Mucosa of descending colon (tissue), 3 donors: ENCODE measurements at regions not wholly inside any gene's neighbourhood (a gene's known extent, or its start where the extent isn't known, plus 50 kb on each side); places are given as distances from the start of the nearest gene placed in this dataset.
"Not testable (repeated sequence)": the region's sequence is repeated elsewhere in the genome, so short reads cannot be mapped to it uniquely, and the experiment has no call there.

Experiments
- ATAC-seq: fragments of 200-7000 bp; cut with Tn5 transposase; one replicate; pipeline ENCODE4 v1.9.1; 2020; ENCODE audit warnings: mild to moderate bottlenecking, moderate library complexity
- DNase-seq, 3 donors: peaks; one replicate each; pipeline ENCODE4 v3.0.0-alpha.2; 2020
- H3K36me3 ChIP-seq: fragments of 200-600 bp; one replicate; pipeline ENCODE4 v1.8.0; 2021; ENCODE audit warnings: low read depth, mild to moderate bottlenecking
- H3K4me1 ChIP-seq: fragments of 200-600 bp; one replicate; pipeline ENCODE4 v1.8.0; 2021; ENCODE audit warnings: low read depth, mild to moderate bottlenecking
- H3K4me3 ChIP-seq: fragments of 200-600 bp; one replicate; pipeline ENCODE4 v1.8.0; 2021; ENCODE audit warnings: mild to moderate bottlenecking
- H3K9me3 ChIP-seq: fragments of 200-600 bp; one replicate; pipeline ENCODE4 v1.8.0; 2021; ENCODE audit warnings: mild to moderate bottlenecking
- CTCF ChIP-seq: fragments of 200-600 bp; IDR thresholded peaks from one replicate; pipeline ENCODE4 v1.8.0; 2022; ENCODE audit warnings: antibody characterized with exemption, mild to moderate bottlenecking
- intact Hi-C, 2 donors: fragments of 100-400 bp; cut with DNase I in 1 of 2; cut with micrococcal nuclease in 1 of 2; formaldehyde crosslinking; loops; one replicate each; pipeline versions ENCODE4 v1.11.0 to v1.11.1; 2022; cut with DNase I, micrococcal nuclease
- donor health status: DM: no; HTN: no; CAD: no; lungs with moderate emphysema.
- donor health status: DM: no; HTN: no; CAD: no.
- donor health status: DM: no; HTN: yes; CAD: no.

DNA sequence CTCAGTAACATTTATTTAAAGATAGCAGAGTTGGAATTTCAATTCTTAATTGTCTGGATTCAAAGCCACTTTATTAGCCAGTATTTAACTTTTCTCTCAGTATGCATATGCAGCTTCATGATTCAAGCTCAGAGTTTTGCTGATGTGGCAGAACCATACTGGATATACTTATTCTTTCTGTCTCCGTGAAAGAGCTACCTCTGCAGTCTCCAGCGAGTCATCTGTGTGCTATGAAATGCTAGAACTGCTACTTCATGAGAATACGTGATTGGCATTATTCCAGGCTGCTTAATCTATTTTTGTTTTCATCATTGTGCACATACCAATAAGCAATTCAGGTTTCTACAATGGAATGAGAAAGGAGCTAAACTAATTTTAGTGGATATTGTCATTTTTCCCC is 743.7 kb downstream of the C4orf33 start:
- H3K4me3 ChIP-seq: no peak overlapping the region
- no peak for DNase-seq
- intact Hi-C loops: no loop called here
- no peak for TF ChIP-seq CTCF
- ATAC-seq: no peak
- H3K9me3 ChIP-seq: no peaks in the 10 kb centered on the region
- no peaks in the 10 kb centered on the region for H3K4me1 ChIP-seq
- H3K36me3 ChIP-seq: no peaks in the 10 kb centered on the region

GRCh38 chr4:129842096-129842495 is 746.1 kb downstream of the C4orf33 start:
- Histone ChIP-seq H3K4me1 (no peaks in the 10 kb centered on the region), H3K36me3 (no peaks in the 10 kb centered on the region), H3K9me3 (no peaks in the 10 kb centered on the region), H3K4me3 (no peak overlapping the region)
- no peak for ATAC-seq
- no peak for TF ChIP-seq CTCF
- intact Hi-C loops: no loop called here
- no peak for DNase-seq

GRCh38 chr4:129852434-129852833 is 756.5 kb downstream of the C4orf33 start:
- H3K36me3 ChIP-seq: no peaks in the 10 kb centered on the region
- DNase-seq (no peak), ATAC-seq (no peak)
- intact Hi-C loops: no loop called here
- no peaks in the 10 kb centered on the region for H3K9me3 ChIP-seq
- no peaks in the 10 kb centered on the region for H3K4me1 ChIP-seq
- no peak for TF ChIP-seq CTCF
- no peak overlapping the region for H3K4me3 ChIP-seq

DNA sequence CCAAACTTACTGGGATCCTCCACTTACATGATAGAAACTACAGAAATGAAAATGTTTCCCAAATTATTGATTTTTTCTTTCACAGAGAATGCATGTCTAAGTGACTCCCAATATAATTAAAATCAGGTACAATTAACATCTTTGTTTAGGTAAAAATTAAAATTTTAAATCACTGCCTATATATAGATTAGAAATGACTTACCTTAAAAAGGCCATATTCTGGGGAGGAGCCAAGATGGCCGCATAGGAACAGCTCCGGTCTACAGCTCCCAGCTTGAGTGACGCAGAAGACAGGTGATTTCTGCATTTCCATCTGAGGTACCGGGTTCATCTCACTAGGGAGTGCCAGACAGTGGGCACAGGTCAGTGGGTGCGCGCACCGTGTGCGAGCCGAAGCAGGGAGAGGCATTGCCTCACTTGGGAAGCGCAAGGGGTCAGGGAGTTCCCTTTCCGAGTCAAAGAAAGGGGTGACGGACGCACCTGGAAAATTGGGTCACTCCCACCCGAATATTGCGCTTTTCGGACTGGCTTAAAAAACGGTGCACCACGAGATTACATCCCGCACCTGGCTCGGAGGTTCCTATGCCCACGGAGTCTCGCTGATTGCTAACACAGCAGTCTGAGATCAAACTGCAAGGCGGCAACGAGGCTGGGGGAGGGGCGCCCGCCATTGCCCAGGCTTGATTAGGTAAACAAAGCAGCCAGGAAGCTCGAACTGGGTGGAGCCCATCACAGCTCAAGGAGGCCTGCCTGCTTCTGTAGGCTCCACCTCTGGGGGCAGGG is 757.9 kb downstream of the C4orf33 start:
- H3K36me3 ChIP-seq, H3K9me3 ChIP-seq, H3K4me3 ChIP-seq, ATAC-seq, intact Hi-C loops, H3K4me1 ChIP-seq: not testable (repeated sequence)
- DNase-seq: peak in 1 of 3 donors; percentile 12

DNA sequence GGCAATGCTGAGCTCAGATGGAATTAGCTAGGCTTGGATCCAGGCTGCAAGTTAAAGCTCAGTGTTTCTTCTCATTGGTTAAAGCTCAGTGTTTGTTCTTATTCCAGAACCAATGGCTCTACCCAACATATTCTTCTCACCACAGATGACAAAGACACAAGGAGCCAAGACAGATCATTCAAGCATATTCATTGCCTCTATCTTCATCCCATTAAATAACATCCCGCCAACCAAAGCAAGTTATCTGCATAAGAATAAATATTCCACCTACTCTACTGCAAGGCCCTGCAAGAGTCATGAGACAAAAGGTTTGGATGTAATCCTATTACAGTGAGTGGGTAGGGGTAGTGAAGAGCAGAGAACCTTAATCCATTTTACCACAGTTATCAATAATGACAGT is 766.5 kb downstream of the C4orf33 start:
- no peaks in the 10 kb centered on the region for H3K9me3 ChIP-seq
- intact Hi-C loops: no loop called here
- ATAC-seq (no peak), DNase-seq (no peak)
- no peak overlapping the region for H3K4me3 ChIP-seq
- H3K36me3 ChIP-seq: no peaks in the 10 kb centered on the region
- H3K4me1 ChIP-seq: no peaks in the 10 kb centered on the region
- TF ChIP-seq CTCF: no peak

DNA sequence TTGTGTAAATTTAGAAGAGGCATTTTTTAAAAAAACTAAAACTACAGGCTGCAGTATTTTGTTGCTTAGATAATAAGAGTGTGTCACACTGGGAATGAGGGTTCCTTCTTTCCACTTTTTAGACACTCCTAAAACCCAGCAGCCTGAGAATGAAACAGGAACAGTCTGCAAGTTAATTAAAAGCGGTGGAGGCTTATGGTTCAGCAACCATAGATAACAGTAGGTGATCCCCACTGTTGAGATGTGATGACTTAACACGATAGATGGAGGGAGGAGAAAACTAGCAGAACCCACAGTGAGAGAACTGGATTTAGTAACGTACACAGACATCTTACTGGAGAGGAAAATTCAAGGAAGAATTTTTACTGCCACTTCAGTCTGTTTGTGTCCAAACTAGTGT is 767.3 kb downstream of the C4orf33 start:
- DNase-seq: no peak
- ATAC-seq: no peak
- H3K36me3 ChIP-seq: no peaks in the 10 kb centered on the region
- no peak overlapping the region for H3K4me3 ChIP-seq
- no peaks in the 10 kb centered on the region for H3K9me3 ChIP-seq
- TF ChIP-seq CTCF: no peak
- no peaks in the 10 kb centered on the region for H3K4me1 ChIP-seq
- intact Hi-C loops: no loop called here
